Testis (tissue), 2 donors: ENCODE measurements at regions not wholly inside any gene's neighbourhood (a gene's known extent, or its start where the extent isn't known, plus 50 kb on each side); places are given as distances from the start of the nearest gene placed in this dataset.
"Not testable (repeated sequence)": the region's sequence is repeated elsewhere in the genome, so short reads cannot be mapped to it uniquely, and the experiment has no call there.

Experiments
- DNase-seq: peaks from one replicate; pipeline ENCODE4 v3.0.0-alpha.2; 2019
- H3K27ac ChIP-seq, 2 donors: fragments of 200-600 bp; sonication (generic); one replicate each; pipeline ENCODE4 v1.5.1; 2019
- H3K27me3 ChIP-seq: fragments of 200-600 bp; sonication (generic); one replicate; pipeline ENCODE4 v1.5.1; 2019
- H3K36me3 ChIP-seq: fragments of 200-600 bp; sonication (generic); one replicate; pipeline ENCODE4 v1.5.1; 2017; ENCODE audit warnings: low read depth; ENCODE audit errors: missing control alignments
- H3K4me1 ChIP-seq: fragments of 200-600 bp; sonication (generic); one replicate; pipeline ENCODE4 v1.5.1; 2019
- H3K4me3 ChIP-seq, 2 donors: fragments of 200-600 bp; sonication (generic); one replicate each; pipeline ENCODE4 v1.5.1; 2017 to 2019
- H3K9me3 ChIP-seq: fragments of 200-600 bp; sonication (generic); one replicate; pipeline ENCODE4 v1.5.1; 2017
- CTCF ChIP-seq, 3 experiments: fragments of 450-650 bp in 2 of 3; fragments of 200-600 bp in 1 of 3; sonication (generic) in 1 of 3; IDR thresholded peaks; one replicate each; pipeline ENCODE4 v1.5.1; 2016 to 2019; ENCODE audit warnings: antibody characterized with exemption in 3 of 3, mild to moderate bottlenecking in 2 of 3, moderate library complexity in 1 of 3
- POLR2A ChIP-seq: fragments of 450-650 bp; IDR thresholded peaks from one replicate; pipeline ENCODE4 v1.6.1; 2017; ENCODE audit warnings: antibody characterized with exemption, mild to moderate bottlenecking, moderate library complexity
- WGBS, 2 donors: methylation state at CpG; one replicate each; pipeline ENCODE4 v1.1.5; 2018; 5-methylcytosine and 5-hydroxymethylcytosine counted together
- intact Hi-C: fragments of 100-400 bp; cut with DNase I; formaldehyde crosslinking; loops from one replicate; pipeline ENCODE4 v1.15.1; 2023; ENCODE audit warnings: low total_unique reads

- Histone ChIP-seq H3K27me3 (no peaks in the 10 kb centered on the region), H3K36me3 (no peaks in the 10 kb centered on the region), H3K4me1 (no peaks in the 10 kb centered on the region), H3K27ac (no peak overlapping the region), H3K9me3 (no peaks in the 10 kb centered on the region), H3K4me3 (no peak overlapping the region)
- intact Hi-C loops: no loop called here
- TF ChIP-seq CTCF (IDR thresholded peaks at IDR 0.05) (no peak), POLR2A (no peak)
- no peak for DNase-seq
- WGBS, 2 donors: 83 to 85% methylated on average over 4 of the region's 4 CpGs
These were observed 621.5 kb upstream of the LUZP2 start for GRCh38 chr11:23875176-23875850.

- intact Hi-C loops, DNase-seq, H3K4me3 ChIP-seq, H3K4me1 ChIP-seq, H3K27me3 ChIP-seq, H3K27ac ChIP-seq, H3K36me3 ChIP-seq, H3K9me3 ChIP-seq: not testable (repeated sequence)
- WGBS, 2 donors: 80 to 86% methylated on average over 8 to 26 of the region's 26 CpGs
These were observed 613.3 kb upstream of the LUZP2 start for GRCh38 chr11:23883426-23884048.

- no peaks in the 10 kb centered on the region for H3K27me3 ChIP-seq
- no peaks in the 10 kb centered on the region for H3K4me1 ChIP-seq
- no peaks in the 10 kb centered on the region for H3K36me3 ChIP-seq
- H3K27ac ChIP-seq: no peak overlapping the region
- no peak for TF ChIP-seq CTCF (IDR thresholded peaks at IDR 0.05)
- no peak for TF ChIP-seq POLR2A
- no peak for DNase-seq
- intact Hi-C loops: no loop called here
- H3K9me3 ChIP-seq: no peaks in the 10 kb centered on the region
- H3K4me3 ChIP-seq: no peak overlapping the region
These were observed 612.5 kb upstream of the LUZP2 start for GRCh38 chr11:23884341-23884740.

GRCh38 chr11:23885801-23886200 is 611.1 kb upstream of the LUZP2 start:
- intact Hi-C loops: no loop called here
- Histone ChIP-seq H3K27me3 (no peaks in the 10 kb centered on the region), H3K36me3 (no peaks in the 10 kb centered on the region), H3K4me3 (no peak overlapping the region), H3K4me1 (no peaks in the 10 kb centered on the region), H3K27ac (no peak overlapping the region), H3K9me3 (no peaks in the 10 kb centered on the region)
- no peak for DNase-seq
- 85 to 93% methylated on average over 2 of the region's 2 CpGs for WGBS, 2 donors
- TF ChIP-seq CTCF (IDR thresholded peaks at IDR 0.05) (no peak), POLR2A (no peak)

GRCh38 chr11:23887122-23887521 is 609.7 kb upstream of the LUZP2 start:
- intact Hi-C loops, H3K4me3 ChIP-seq, H3K27ac ChIP-seq, H3K4me1 ChIP-seq, H3K9me3 ChIP-seq, DNase-seq, H3K27me3 ChIP-seq, H3K36me3 ChIP-seq: not testable (repeated sequence)
- 81 to 89% methylated on average over 4 of the region's 4 CpGs for WGBS, 2 donors

GRCh38 chr11:23893126-23893525 is 603.7 kb upstream of the LUZP2 start:
- H3K27me3 ChIP-seq: no peaks in the 10 kb centered on the region
- WGBS, 2 donors: 66 to 74% methylated on average over 2 of the region's 2 CpGs

More at GRCh38 chr11:23893126-23893525, 603.7 kb upstream of the LUZP2 start:
- DNase-seq: no peak
- Histone ChIP-seq H3K4me3 (no peak overlapping the region), H3K27ac (no peak overlapping the region), H3K36me3 (no peaks in the 10 kb centered on the region), H3K4me1 (no peaks in the 10 kb centered on the region), H3K9me3 (no peaks in the 10 kb centered on the region)
- TF ChIP-seq POLR2A: no peak
- no peak for TF ChIP-seq CTCF (IDR thresholded peaks at IDR 0.05)
- intact Hi-C loops: no loop called here
